Esophagus squamous epithelium (tissue), 5 donors: ENCODE measurements at regions not wholly inside any gene's neighbourhood (a gene's known extent, or its start where the extent isn't known, plus 50 kb on each side); places are given as distances from the start of the nearest gene placed in this dataset.

Source experiments
- DNase-seq: peaks from one replicate; lab custom pipeline; 2025; lab: John Stamatoyannopoulos, UW
- H3K27ac ChIP-seq, 4 donors: fragments of 200-600 bp; sonication (generic); one replicate each; pipeline ENCODE4 v1.5.1; 2016 to 2019; ENCODE audit warnings: mild to moderate bottlenecking in 1 of 4
- H3K27me3 ChIP-seq, 4 donors: fragments of 200-600 bp; sonication (generic); 1 replicate in 3 of 4; 2 replicates in 1 of 4; pipeline versions ENCODE4 v1.5.1 to v1.6.0; 2017 to 2021; ENCODE audit warnings: antibody characterized with exemption in 1 of 4
- H3K36me3 ChIP-seq, 3 donors: fragments of 200-600 bp; sonication (generic); one replicate each; pipeline ENCODE4 v1.5.1; 2016 to 2019
- H3K4me1 ChIP-seq, 3 donors: fragments of 200-600 bp; sonication (generic); one replicate each; pipeline ENCODE4 v1.5.1; 2017 to 2019
- H3K4me3 ChIP-seq, 4 donors: fragments of 200-600 bp; sonication (generic); 1 replicate in 3 of 4; 2 replicates in 1 of 4; pipeline ENCODE4 v1.5.1; 2016 to 2019; ENCODE audit warnings: mild to moderate bottlenecking in 2 of 4, moderate library complexity in 1 of 4
- H3K9me3 ChIP-seq, 3 donors: fragments of 200-600 bp; sonication (generic); one replicate each; pipeline ENCODE4 v1.5.1; 2016 to 2019
- POLR2A ChIP-seq, 4 donors: fragments of 450-650 bp; IDR thresholded peaks; one replicate each; pipeline ENCODE4 v1.6.1; 2017; ENCODE audit warnings: antibody characterized with exemption in 4 of 4, mild to moderate bottlenecking in 4 of 4, moderate library complexity in 3 of 4
- WGBS, 2 donors: methylation state at CpG; one replicate each; pipeline ENCODE4 v1.1.5; 2018; 5-methylcytosine and 5-hydroxymethylcytosine counted together
- intact Hi-C: fragments of 100-400 bp; cut with DNase I; formaldehyde crosslinking; loops from one replicate; pipeline ENCODE4 v1.15.0; 2022
- TF ChIP-seq, protein P1 (sequence below), 6 experiments: fragments of 450-650 bp in 4 of 6; fragments of 200-600 bp in 2 of 6; sonication (generic) in 2 of 6; IDR thresholded peaks; one replicate each; pipeline ENCODE4 v1.5.1; 2016 to 2019; ENCODE audit warnings: antibody characterized with exemption in 6 of 6, mild to moderate bottlenecking in 4 of 6, moderate library complexity in 4 of 6
- donor health status: DM: yes; HTN: yes; CAD: no.

GRCh38 chr11:87484566-87484965, 446.8 kb downstream of the TMEM135 start:
- intact Hi-C loops = no loop called here
- Histone ChIP-seq H3K36me3 (no peaks in the 10 kb centered on the region), H3K27ac (no peak overlapping the region), H3K9me3 (no peaks in the 10 kb centered on the region), H3K27me3 (no peaks in the 10 kb centered on the region), H3K4me3 (no peak overlapping the region), H3K4me1 (no peaks in the 10 kb centered on the region)
- WGBS, 2 donors = 87 to 100% methylated on average over 3 of the region's 3 CpGs
- no peak for DNase-seq
- no peak for TF ChIP-seq POLR2A (IDR thresholded peaks at IDR 0.05)
- TF ChIP-seq, protein P1, sequence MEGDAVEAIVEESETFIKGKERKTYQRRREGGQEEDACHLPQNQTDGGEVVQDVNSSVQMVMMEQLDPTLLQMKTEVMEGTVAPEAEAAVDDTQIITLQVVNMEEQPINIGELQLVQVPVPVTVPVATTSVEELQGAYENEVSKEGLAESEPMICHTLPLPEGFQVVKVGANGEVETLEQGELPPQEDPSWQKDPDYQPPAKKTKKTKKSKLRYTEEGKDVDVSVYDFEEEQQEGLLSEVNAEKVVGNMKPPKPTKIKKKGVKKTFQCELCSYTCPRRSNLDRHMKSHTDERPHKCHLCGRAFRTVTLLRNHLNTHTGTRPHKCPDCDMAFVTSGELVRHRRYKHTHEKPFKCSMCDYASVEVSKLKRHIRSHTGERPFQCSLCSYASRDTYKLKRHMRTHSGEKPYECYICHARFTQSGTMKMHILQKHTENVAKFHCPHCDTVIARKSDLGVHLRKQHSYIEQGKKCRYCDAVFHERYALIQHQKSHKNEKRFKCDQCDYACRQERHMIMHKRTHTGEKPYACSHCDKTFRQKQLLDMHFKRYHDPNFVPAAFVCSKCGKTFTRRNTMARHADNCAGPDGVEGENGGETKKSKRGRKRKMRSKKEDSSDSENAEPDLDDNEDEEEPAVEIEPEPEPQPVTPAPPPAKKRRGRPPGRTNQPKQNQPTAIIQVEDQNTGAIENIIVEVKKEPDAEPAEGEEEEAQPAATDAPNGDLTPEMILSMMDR (IDR thresholded peaks at IDR 0.05) = no peak

DNA sequence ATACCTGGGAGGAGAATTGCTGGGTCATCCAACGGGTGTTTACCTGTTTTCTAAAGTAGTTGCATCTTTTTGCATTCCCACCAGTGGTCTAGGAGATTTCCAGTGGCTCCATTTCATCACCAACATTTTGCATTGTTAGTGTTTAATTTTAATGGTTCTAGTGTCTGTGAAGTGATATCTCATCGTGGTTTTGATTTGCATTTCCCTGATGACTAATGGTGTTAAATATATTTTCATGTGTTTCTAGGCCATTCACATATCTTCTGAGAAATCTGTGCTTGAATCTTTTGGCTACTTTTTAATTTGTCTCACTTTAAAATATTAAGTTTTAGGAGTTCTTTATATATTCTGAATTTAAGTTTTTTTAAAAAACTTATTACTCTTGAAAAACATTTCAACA, 439.6 kb downstream of the TMEM135 start:
- H3K9me3 ChIP-seq = no peaks in the 10 kb centered on the region
- H3K4me3 ChIP-seq = no peak overlapping the region
- TF ChIP-seq, protein P1 (IDR thresholded peaks at IDR 0.05) = no peak
- TF ChIP-seq POLR2A (IDR thresholded peaks at IDR 0.05) = no peak
- H3K36me3 ChIP-seq = no peaks in the 10 kb centered on the region
- intact Hi-C loops = no loop called here
- no peaks in the 10 kb centered on the region for H3K27me3 ChIP-seq
- no peaks in the 10 kb centered on the region for H3K4me1 ChIP-seq
- no peak overlapping the region for H3K27ac ChIP-seq
- 38 to 65% methylated on average over 2 of the region's 2 CpGs for WGBS, 2 donors
- no peak for DNase-seq

DNA sequence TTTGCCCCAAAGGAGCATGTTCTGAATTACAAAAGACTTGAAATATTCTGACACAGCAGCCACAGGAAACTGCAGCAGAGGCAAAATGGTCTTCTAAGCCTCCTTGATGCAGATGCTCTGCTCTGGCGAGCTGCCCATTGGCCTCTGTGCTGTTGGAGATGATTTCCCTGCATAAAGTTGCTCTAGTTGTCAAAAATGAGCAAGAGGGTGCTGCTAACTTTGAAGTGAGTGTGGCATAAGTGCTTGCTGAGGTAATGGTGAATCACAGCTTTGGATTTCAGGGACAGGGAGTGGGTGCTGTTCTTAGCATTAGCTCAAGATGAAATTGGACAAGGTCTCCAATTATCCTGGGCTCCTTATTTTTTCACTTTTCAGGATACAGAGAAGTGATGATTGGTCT, 435.4 kb downstream of the TMEM135 start:
- Histone ChIP-seq H3K36me3 (no peaks in the 10 kb centered on the region), H3K9me3 (no peaks in the 10 kb centered on the region), H3K4me1 (no peaks in the 10 kb centered on the region), H3K4me3 (no peak overlapping the region), H3K27me3 (no peaks in the 10 kb centered on the region), H3K27ac (no peak overlapping the region)
- intact Hi-C loops = no loop called here
- no peak for DNase-seq
- TF ChIP-seq POLR2A (IDR thresholded peaks at IDR 0.05) = no peak
- WGBS, 2 donors = 25% methylated on average over 1 of the region's 1 CpG; no CpG with 5 or more reads in 1 of the 2 donors

DNA sequence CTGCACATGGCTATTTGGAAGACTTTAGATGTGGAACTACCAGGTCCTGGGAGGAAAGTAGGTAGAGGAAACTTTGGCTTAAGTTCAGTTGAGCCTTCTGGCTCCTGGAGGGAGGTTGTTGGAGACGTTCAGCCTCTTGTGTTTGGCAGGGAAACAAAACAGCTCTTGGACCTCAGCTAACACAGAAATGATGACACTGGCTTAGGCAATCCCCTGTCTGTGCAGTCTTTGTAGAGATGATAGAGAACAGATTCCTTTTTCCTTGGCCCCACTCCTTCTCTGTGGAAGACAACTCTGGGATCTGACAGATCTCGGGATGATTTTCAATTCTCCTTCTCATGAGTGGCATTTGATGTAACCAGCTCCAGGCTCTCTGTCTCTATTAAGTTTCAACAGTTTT, 428.5 kb downstream of the TMEM135 start:
- no peaks in the 10 kb centered on the region for H3K36me3 ChIP-seq
- H3K4me3 ChIP-seq = no peak overlapping the region
- intact Hi-C loops = no loop called here
- TF ChIP-seq, protein P1 (IDR thresholded peaks at IDR 0.05) = no peak
- TF ChIP-seq POLR2A (IDR thresholded peaks at IDR 0.05) = no peak
- no peaks in the 10 kb centered on the region for H3K4me1 ChIP-seq
- H3K9me3 ChIP-seq = no peaks in the 10 kb centered on the region
- no peaks in the 10 kb centered on the region for H3K27me3 ChIP-seq
- WGBS, 2 donors = 27 to 43% methylated on average over 2 of the region's 2 CpGs
- DNase-seq = no peak
- H3K27ac ChIP-seq = no peak overlapping the region

DNA sequence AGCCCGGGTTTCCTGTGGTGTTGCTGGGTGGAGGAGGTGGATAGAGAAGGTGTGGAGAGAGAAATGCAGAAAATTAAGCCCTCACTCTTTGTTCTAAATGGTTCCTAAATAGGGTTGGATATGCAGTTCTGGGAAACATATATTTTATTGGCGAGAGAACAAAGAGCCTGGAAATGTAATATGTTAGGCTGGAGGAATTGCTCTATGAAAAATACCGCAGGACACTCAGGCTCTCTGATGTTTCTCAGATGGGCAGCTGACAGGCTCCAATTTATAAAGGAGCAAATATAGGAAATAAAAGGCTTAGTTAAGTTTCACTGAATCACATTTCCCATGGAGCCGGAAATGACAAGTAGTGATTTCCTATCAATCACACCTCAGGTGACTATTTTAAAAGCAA, 428.0 kb downstream of the TMEM135 start:
- Histone ChIP-seq H3K27me3 (no peaks in the 10 kb centered on the region), H3K4me3 (no peak overlapping the region), H3K4me1 (no peaks in the 10 kb centered on the region), H3K9me3 (no peaks in the 10 kb centered on the region), H3K27ac (no peak overlapping the region), H3K36me3 (no peaks in the 10 kb centered on the region)
- no peak for DNase-seq
- WGBS, 2 donors = 49 to 61% methylated on average over 4 of the region's 4 CpGs
- intact Hi-C loops = no loop called here
- no peak for TF ChIP-seq POLR2A (IDR thresholded peaks at IDR 0.05)
- TF ChIP-seq, protein P1 (IDR thresholded peaks at IDR 0.05) = no peak

- intact Hi-C loops = no loop called here
- Histone ChIP-seq H3K4me3 (no peak overlapping the region), H3K27ac (no peak overlapping the region), H3K36me3 (no peaks in the 10 kb centered on the region), H3K9me3 (no peaks in the 10 kb centered on the region), H3K4me1 (no peaks in the 10 kb centered on the region), H3K27me3 (no peaks in the 10 kb centered on the region)
- 67 to 83% methylated on average over 4 of the region's 4 CpGs for WGBS, 2 donors
- TF ChIP-seq POLR2A (IDR thresholded peaks at IDR 0.05) = no peak
- TF ChIP-seq, protein P1 (IDR thresholded peaks at IDR 0.05) = no peak
- no peak for DNase-seq
These were observed 425.9 kb downstream of the TMEM135 start for GRCh38 chr11:87463486-87464102.
